ENCODE measurements at regions not wholly inside any gene's neighbourhood (a gene's known extent, or its start where the extent isn't known, plus 50 kb on each side); places are given as distances from the start of the nearest gene placed in this dataset.

DNA sequence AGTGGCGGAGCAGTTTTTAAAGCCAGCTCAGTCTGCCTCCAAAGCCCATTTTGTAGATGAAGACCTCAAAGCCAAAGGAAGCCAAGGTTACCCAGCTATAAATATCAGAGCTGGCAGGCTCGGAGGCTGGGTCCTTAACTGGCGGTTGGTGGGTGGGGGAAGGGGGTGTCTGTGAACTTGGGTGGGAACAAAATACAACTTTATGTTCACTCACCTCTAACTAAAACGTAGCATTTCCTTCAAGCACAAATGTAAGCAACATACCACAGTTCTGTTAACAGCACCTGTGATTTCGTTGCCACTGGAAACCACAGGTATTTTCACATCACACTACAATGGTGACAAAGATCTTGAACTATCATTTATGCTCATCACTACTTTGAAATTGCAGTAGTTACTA is 99.7 kb upstream of the SYT13 start:
- peaks cover 4 to 32% (median 18%) of the 10 kb centered on the region in 4 donors for H3K4me1 Mint-ChIP-seq
- H3K4me3 Mint-ChIP-seq = peak overlapping the region in 3 of 4 donors; percentile 24 to 41 (median 29)
- Histone ChIP-seq H3K9me3 (ENCODE audit: control insufficient read depth in 2 of 2, low read length in 2 of 2) (no peaks in the 10 kb centered on the region), H3K27ac (ENCODE audit: insufficient read depth, low read length, poor library complexity, severe bottlenecking) (peak overlapping the region; percentile 68), H3K4me1 (ENCODE audit: control insufficient read depth, insufficient read depth, low read length, poor library complexity, severe bottlenecking) (peaks cover 41% of the 10 kb centered on the region), H3K4me3 (ENCODE audit: low read depth, low read length) (no peak overlapping the region), H3K27me3 (ENCODE audit: control insufficient read depth, insufficient read depth, low read length) (no peaks in the 10 kb centered on the region), H3K36me3 (ENCODE audit: control insufficient read depth, insufficient read depth, low read length) (no peaks in the 10 kb centered on the region)
- no peaks in the 10 kb centered on the region for H3K36me3 Mint-ChIP-seq
- peaks cover 4% of the 10 kb centered on the region for H3K27me3 Mint-ChIP-seq
- no peaks in the 10 kb centered on the region for H3K9me3 Mint-ChIP-seq
- peak; percentile 56 to 64 for ATAC-seq (ENCODE audit: low read depth in 2 of 2)
- DNase-seq = peak; percentile 14 to 52 (median 17)
- peak overlapping the region in 2 of 3 donors; percentile 74 to 79 for H3K27ac Mint-ChIP-seq

DNA sequence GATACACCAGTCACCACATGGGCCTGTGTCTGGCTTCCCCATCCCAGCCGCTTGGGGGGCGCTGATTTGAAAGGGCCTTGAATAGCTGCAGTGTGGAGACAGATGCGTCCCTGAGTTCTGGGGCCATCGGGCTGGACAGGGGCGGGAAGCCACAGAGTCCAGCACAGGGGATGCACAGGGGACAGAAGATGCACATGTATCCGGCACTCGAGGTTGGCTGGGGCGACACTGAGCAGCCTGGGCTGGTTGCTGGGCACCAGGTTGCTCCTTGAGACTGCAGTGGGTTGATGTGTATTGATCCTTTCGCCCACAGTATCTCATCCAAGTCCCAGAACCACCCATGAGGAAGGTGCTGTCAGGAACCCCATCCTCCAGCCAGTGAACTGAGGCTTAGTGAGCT is 99.3 kb upstream of the SYT13 start:
- ATAC-seq (ENCODE audit: low read depth in 2 of 2) (no peak), DNase-seq (no peak)
- peaks cover 41% of the 10 kb centered on the region for H3K4me1 ChIP-seq (ENCODE audit: control insufficient read depth, insufficient read depth, low read length, poor library complexity, severe bottlenecking)
- Mint-ChIP-seq H3K9me3 (no peaks in the 10 kb centered on the region), H3K4me3 (peak overlapping the region in 2 of 4 donors; percentile 29 to 41), H3K36me3 (no peaks in the 10 kb centered on the region), H3K4me1 (peaks cover 4 to 32% (median 18%) of the 10 kb centered on the region in 4 donors), H3K27me3 (no peaks in the 10 kb centered on the region), H3K27ac (peak overlapping the region in 2 of 3 donors; percentile 74 to 79)
- H3K36me3 ChIP-seq (ENCODE audit: control insufficient read depth, insufficient read depth, low read length) = no peaks in the 10 kb centered on the region
- H3K27ac ChIP-seq (ENCODE audit: insufficient read depth, low read length, poor library complexity, severe bottlenecking) = peak overlapping the region; percentile 68
- no peaks in the 10 kb centered on the region for H3K9me3 ChIP-seq (ENCODE audit: control insufficient read depth in 2 of 2, low read length in 2 of 2)
- H3K4me3 ChIP-seq (ENCODE audit: low read depth, low read length) = no peak overlapping the region
- H3K27me3 ChIP-seq (ENCODE audit: control insufficient read depth, insufficient read depth, low read length) = no peaks in the 10 kb centered on the region

DNA sequence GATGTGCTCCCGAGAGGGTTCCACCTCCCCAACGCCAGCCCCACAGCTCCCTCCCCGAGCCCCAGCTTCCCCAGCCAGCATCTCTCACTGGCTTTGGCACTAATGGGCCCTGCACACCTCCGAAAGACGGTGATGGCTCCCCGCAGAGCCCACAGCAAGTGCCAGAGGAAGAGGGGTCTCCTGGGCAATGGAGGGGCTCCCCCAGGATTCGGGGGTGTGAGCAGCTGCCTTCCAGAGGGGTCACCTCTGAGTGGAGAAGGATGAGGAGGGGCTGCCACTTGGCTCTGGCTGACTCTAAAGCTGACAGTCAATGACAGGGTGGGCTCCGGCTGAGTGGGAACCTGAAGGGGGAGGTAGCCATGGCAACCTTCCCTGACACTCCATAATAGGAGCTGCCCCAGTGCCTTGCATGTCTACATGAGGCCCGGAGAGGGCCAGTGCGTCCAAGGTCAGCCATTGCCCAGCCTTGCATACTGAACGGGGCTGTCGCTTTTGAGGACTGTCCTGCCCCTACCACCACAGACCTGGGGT is 98.6 kb upstream of the SYT13 start:
- H3K27ac Mint-ChIP-seq = peak overlapping the region in 1 of 3 donors; percentile 38
- H3K27ac ChIP-seq (ENCODE audit: insufficient read depth, low read length, poor library complexity, severe bottlenecking) = peak overlapping the region; percentile 20
- peaks cover 41% of the 10 kb centered on the region for H3K4me1 ChIP-seq (ENCODE audit: control insufficient read depth, insufficient read depth, low read length, poor library complexity, severe bottlenecking)
- H3K4me3 Mint-ChIP-seq = no peak overlapping the region
- no peak for ATAC-seq (ENCODE audit: low read depth in 2 of 2)
- H3K36me3 Mint-ChIP-seq = no peaks in the 10 kb centered on the region
- H3K36me3 ChIP-seq (ENCODE audit: control insufficient read depth, insufficient read depth, low read length) = no peaks in the 10 kb centered on the region
- DNase-seq = no peak
- no peaks in the 10 kb centered on the region for H3K27me3 Mint-ChIP-seq
- H3K9me3 ChIP-seq (ENCODE audit: control insufficient read depth in 2 of 2, low read length in 2 of 2) = no peaks in the 10 kb centered on the region
- H3K27me3 ChIP-seq (ENCODE audit: control insufficient read depth, insufficient read depth, low read length) = no peaks in the 10 kb centered on the region
- H3K4me1 Mint-ChIP-seq = peaks cover 4 to 32% (median 20%) of the 10 kb centered on the region in 4 donors
- no peak overlapping the region for H3K4me3 ChIP-seq (ENCODE audit: low read depth, low read length)
- H3K9me3 Mint-ChIP-seq = no peaks in the 10 kb centered on the region

DNA sequence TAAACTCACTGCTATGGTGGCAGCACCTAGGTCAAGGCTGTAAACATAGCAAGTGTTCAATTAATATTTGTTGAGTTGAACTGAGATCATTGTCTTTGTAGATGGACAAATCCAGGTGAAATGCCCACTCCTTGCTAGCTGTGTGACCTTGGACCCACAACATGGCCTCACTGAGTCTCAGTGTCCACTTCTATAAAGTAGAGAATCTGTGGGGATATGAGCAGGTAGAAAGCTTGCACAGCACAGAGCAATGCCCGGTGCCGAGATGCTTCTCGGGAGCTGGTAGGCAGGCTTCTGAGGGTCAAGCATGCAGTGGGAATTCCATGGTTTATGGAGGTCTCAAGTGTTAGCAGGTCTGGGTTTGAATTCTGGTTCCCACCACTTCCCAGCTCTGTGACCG is 97.9 kb upstream of the SYT13 start:
- peak overlapping the region in 1 of 4 donors; percentile 6 for H3K4me3 Mint-ChIP-seq
- no peaks in the 10 kb centered on the region for H3K36me3 Mint-ChIP-seq
- peak overlapping the region in 1 of 3 donors; percentile 32 for H3K27ac Mint-ChIP-seq

DNA sequence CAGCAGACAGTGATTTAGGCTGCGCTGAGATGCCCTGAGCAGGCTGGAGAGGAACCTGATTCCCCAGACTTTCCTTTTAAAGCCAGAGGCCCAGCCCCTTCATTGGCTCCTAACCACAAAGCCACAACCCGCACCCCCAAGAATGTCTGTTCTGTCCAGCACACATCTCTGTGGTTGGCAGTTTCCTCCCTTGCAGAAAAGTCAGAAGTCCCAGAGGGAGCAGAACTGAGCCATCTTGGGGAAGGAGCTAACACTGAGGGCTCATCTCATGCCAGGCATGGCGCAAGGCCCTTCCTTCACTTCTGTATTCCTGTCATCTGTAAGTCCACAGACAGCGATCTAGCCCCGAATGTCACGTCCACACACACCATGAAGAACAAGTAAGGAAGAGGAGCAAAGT is 97.1 kb upstream of the SYT13 start:
- ATAC-seq (ENCODE audit: low read depth in 2 of 2) = no peak
- peak overlapping the region in 2 of 3 donors; percentile 32 to 87 for H3K27ac Mint-ChIP-seq

More for the DNA sequence above, 97.9 kb upstream of the SYT13 start:
- Mint-ChIP-seq H3K9me3 (no peaks in the 10 kb centered on the region), H3K27me3 (no peaks in the 10 kb centered on the region), H3K4me1 (peaks cover 4 to 38% (median 22%) of the 10 kb centered on the region in 4 donors)
- no peak for DNase-seq
- no peaks in the 10 kb centered on the region for H3K27me3 ChIP-seq (ENCODE audit: control insufficient read depth, insufficient read depth, low read length)
- H3K27ac ChIP-seq (ENCODE audit: insufficient read depth, low read length, poor library complexity, severe bottlenecking) = no peak overlapping the region
- H3K4me1 ChIP-seq (ENCODE audit: control insufficient read depth, insufficient read depth, low read length, poor library complexity, severe bottlenecking) = peaks cover 41% of the 10 kb centered on the region
- H3K9me3 ChIP-seq (ENCODE audit: control insufficient read depth in 2 of 2, low read length in 2 of 2) = no peaks in the 10 kb centered on the region
- no peak overlapping the region for H3K4me3 ChIP-seq (ENCODE audit: low read depth, low read length)
- no peaks in the 10 kb centered on the region for H3K36me3 ChIP-seq (ENCODE audit: control insufficient read depth, insufficient read depth, low read length)
- ATAC-seq (ENCODE audit: low read depth in 2 of 2) = no peak

DNA sequence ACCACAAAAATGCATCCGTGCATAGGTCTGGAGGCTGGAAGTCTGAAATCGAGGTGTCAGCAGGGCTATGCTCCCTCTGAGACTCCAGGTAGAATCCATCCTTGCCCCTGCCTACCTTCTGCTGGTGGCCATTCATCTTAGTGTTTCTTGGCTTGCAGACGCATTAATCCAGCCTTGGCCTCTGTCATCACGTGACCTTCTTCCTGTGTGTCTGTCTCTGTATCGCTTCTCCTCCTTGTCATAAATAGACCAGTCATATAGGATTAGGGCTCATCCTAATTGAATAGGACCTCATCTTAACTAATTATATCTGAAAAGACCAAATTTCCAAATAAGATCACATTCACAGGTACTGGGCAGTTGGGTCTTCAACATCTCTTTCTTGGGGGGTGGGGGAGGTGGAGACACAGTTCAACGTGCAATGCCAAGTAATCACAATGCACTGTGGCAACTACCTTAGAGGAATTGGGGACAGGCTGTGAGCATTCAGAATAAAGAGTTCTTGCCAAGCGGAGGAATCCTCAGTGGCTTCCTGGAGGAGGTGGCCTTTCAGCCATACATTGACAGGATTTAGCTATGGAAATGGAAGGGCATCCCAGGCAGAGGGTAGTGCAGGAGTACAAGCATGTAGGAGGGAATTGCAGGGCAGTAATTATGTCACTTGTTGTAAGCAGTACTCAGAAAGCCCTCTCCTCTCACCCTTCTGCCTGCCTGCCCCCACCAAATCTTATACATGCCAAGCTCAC is 96.2 kb upstream of the SYT13 start:
- Mint-ChIP-seq H3K4me3 (peak overlapping the region in 2 of 4 donors; percentile 5 to 18), H3K27me3 (no peaks in the 10 kb centered on the region), H3K9me3 (no peaks in the 10 kb centered on the region), H3K27ac (peak overlapping the region in 2 of 3 donors; percentile 16 to 34), H3K4me1 (peaks cover 0 to 40% (median 22%) of the 10 kb centered on the region in 4 donors), H3K36me3 (no peaks in the 10 kb centered on the region)
- Histone ChIP-seq H3K27me3 (ENCODE audit: control insufficient read depth, insufficient read depth, low read length) (no peaks in the 10 kb centered on the region), H3K27ac (ENCODE audit: insufficient read depth, low read length, poor library complexity, severe bottlenecking) (no peak overlapping the region), H3K36me3 (ENCODE audit: control insufficient read depth, insufficient read depth, low read length) (no peaks in the 10 kb centered on the region), H3K9me3 (ENCODE audit: control insufficient read depth in 2 of 2, low read length in 2 of 2) (no peaks in the 10 kb centered on the region), H3K4me1 (ENCODE audit: control insufficient read depth, insufficient read depth, low read length, poor library complexity, severe bottlenecking) (peaks cover 41% of the 10 kb centered on the region), H3K4me3 (ENCODE audit: low read depth, low read length) (no peak overlapping the region)
- DNase-seq = no peak
- no peak for ATAC-seq (ENCODE audit: low read depth in 2 of 2)

More for the DNA sequence above, 97.1 kb upstream of the SYT13 start:
- Histone ChIP-seq H3K27ac (ENCODE audit: insufficient read depth, low read length, poor library complexity, severe bottlenecking) (no peak overlapping the region), H3K27me3 (ENCODE audit: control insufficient read depth, insufficient read depth, low read length) (no peaks in the 10 kb centered on the region), H3K9me3 (ENCODE audit: control insufficient read depth in 2 of 2, low read length in 2 of 2) (no peaks in the 10 kb centered on the region), H3K4me3 (ENCODE audit: low read depth, low read length) (no peak overlapping the region), H3K4me1 (ENCODE audit: control insufficient read depth, insufficient read depth, low read length, poor library complexity, severe bottlenecking) (peaks cover 41% of the 10 kb centered on the region), H3K36me3 (ENCODE audit: control insufficient read depth, insufficient read depth, low read length) (no peaks in the 10 kb centered on the region)
- H3K4me1 Mint-ChIP-seq = peaks cover 4 to 40% (median 22%) of the 10 kb centered on the region in 4 donors
- H3K9me3 Mint-ChIP-seq = no peaks in the 10 kb centered on the region
- DNase-seq = no peak
- H3K36me3 Mint-ChIP-seq = no peaks in the 10 kb centered on the region
- H3K4me3 Mint-ChIP-seq = peak overlapping the region in 1 of 4 donors; percentile 6
- no peaks in the 10 kb centered on the region for H3K27me3 Mint-ChIP-seq

DNA sequence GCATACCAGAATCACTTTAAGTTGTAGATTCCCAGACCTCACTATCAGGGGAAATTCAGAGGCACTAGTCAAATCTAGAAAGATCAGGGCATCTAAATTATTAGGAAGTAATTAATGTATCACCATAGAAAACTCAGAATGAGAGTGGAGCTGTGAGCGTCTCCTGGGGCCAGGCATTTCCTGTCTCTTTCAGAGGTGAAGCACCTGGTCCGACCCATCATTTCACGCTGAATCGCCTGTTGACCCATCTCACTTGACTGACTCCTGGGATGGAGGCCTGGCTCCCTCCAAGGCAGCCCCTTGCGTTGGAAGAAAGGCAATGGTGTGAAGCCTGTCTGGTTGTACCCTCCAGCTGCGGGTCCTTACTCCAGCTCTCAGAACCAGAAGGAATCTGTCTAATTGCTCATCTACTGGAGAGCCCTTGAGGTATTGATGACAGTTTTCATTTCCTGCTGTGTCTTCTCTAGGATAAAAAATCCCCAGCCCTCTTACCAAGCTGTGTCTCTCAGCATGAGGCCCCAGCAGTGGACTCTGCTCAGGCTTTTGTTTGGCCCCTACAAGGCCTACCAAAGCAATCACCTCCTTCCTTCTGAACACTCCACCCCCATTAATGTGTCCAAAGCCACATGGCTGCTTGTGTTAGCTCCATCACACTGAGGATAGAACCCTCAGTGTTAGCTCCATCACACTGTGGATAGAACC is 93.2 kb upstream of the SYT13 start:
- no peaks in the 10 kb centered on the region for H3K27me3 ChIP-seq (ENCODE audit: control insufficient read depth, insufficient read depth, low read length)
- no peaks in the 10 kb centered on the region for H3K9me3 ChIP-seq (ENCODE audit: control insufficient read depth in 2 of 2, low read length in 2 of 2)
- DNase-seq (no peak), ATAC-seq (ENCODE audit: low read depth in 2 of 2) (no peak)
- Mint-ChIP-seq H3K27ac (no peak overlapping the region), H3K36me3 (no peaks in the 10 kb centered on the region), H3K4me3 (no peak overlapping the region), H3K27me3 (peaks cover 5% of the 10 kb centered on the region), H3K9me3 (peaks cover 0 to 1% (median 0%) of the 10 kb centered on the region in 7 donors), H3K4me1 (peaks cover 6 to 43% (median 34%) of the 10 kb centered on the region in 4 donors)
- H3K27ac ChIP-seq (ENCODE audit: insufficient read depth, low read length, poor library complexity, severe bottlenecking) = no peak overlapping the region
- H3K4me3 ChIP-seq (ENCODE audit: low read depth, low read length) = no peak overlapping the region
- H3K36me3 ChIP-seq (ENCODE audit: control insufficient read depth, insufficient read depth, low read length) = no peaks in the 10 kb centered on the region
- H3K4me1 ChIP-seq (ENCODE audit: control insufficient read depth, insufficient read depth, low read length, poor library complexity, severe bottlenecking) = peaks cover 33% of the 10 kb centered on the region
